K562 (cell line): ENCODE measurements at regions not wholly inside any gene's neighbourhood (a gene's known extent, or its start where the extent isn't known, plus 50 kb on each side); places are given as distances from the start of the nearest gene placed in this dataset.

Experiments
- ATAC-seq: fragments of 200-7000 bp; cut with Tn5 transposase; 3 replicates; pipeline ENCODE4 v1.9.1; 2020; ENCODE audit warnings: moderate library complexity
- BruUV-seq: library from RNA; stranded (reverse); fragments of 400-500 nt; replicated peaks from 2 replicates; lab custom pipeline; 2021; lab: Mats Ljungman, UMichigan
- CTCF ChIA-PET: fragments of 300-600 bp; formaldehyde crosslinking; extraction: SDS; loops from one replicate; lab custom pipeline; 2021; ENCODE audit warnings: low intra/inter-chr PET ratio; lab: Yijun Ruan, JAX
- POLR2A ChIA-PET: fragments of 300-600, 350-650 bp; sonication (Branson Sonifier 250); formaldehyde crosslinking; extraction: SDS; loops from one replicate; lab custom pipeline; 2021; ENCODE audit warnings: antibody characterized with exemption, inconsistent platforms; lab: Yijun Ruan, JAX
- DNase-seq, 4 experiments: peaks; one replicate each; pipeline versions ENCODE4 v3.0.0 to v3.0.0-alpha.2; 2011 to 2018; ENCODE audit warnings: low spot score in 3 of 4, mixed read lengths in 3 of 4; ENCODE audit errors: extremely low read depth in 1 of 4
- FAIRE-seq: peaks from 2 replicates; lab custom pipeline; 2011; peaks lifted over from hg19 to GRCh38; lab: Jason Lieb, UNC
- H2AFZ ChIP-seq: 2 replicates; pipeline ENCODE4 v1.6.0; 2011; ENCODE audit warnings: low read depth, low read length, control low read depth, inconsistent platforms
- H3K27ac ChIP-seq: fragments of 200-600 bp; 3 replicates; pipeline ENCODE4 v1.8.0; 2011; ENCODE audit warnings: low read depth, mild to moderate bottlenecking, control low read depth, inconsistent platforms, low read length, moderate library complexity, mixed read lengths; ENCODE audit errors: extremely low read depth
- H3K27me3 ChIP-seq, 2 experiments: fragments of 300-600 bp in 1 of 2; 2 replicates in 1 of 2; 3 replicates in 1 of 2; pipeline versions ENCODE4 v1.6.0 to v1.8.0; 2011; ENCODE audit warnings: inconsistent platforms in 2 of 2, low read length in 2 of 2, mild to moderate bottlenecking in 1 of 2, mixed read lengths in 1 of 2, moderate library complexity in 1 of 2; ENCODE audit not compliant: control insufficient read depth in 2 of 2, insufficient read depth in 2 of 2
- H3K36me3 ChIP-seq: fragments of 300-600 bp; 3 replicates; pipeline ENCODE4 v1.8.0; 2011; ENCODE audit warnings: mild to moderate bottlenecking, low read length, inconsistent platforms; ENCODE audit not compliant: control insufficient read depth, insufficient read depth
- H3K4me1 ChIP-seq, 2 experiments: fragments of 200-600 bp in 1 of 2; replicated peaks in 1 of 2; 2 replicates in 1 of 2; 3 replicates in 1 of 2; pipeline versions ENCODE4 v1.5.1 to v1.8.0; 2011; ENCODE audit warnings: inconsistent platforms in 2 of 2, low read length in 2 of 2, mild to moderate bottlenecking in 1 of 2, mixed read lengths in 1 of 2, moderate library complexity in 1 of 2; ENCODE audit not compliant: control insufficient read depth in 2 of 2, insufficient read depth in 2 of 2
- H3K4me2 ChIP-seq: 2 replicates; pipeline ENCODE4 v1.6.1; 2011; ENCODE audit warnings: low read length, control low read depth, inconsistent platforms, mixed read lengths; ENCODE audit not compliant: insufficient read depth
- H3K4me3 ChIP-seq: fragments of 200-600 bp; sonication (generic), shearing (Covaris generic); 2 replicates; pipeline ENCODE4 v1.5.1; 2016; ENCODE audit warnings: control low read depth, inconsistent platforms
- H3K79me2 ChIP-seq: fragments of 200-600 bp; 3 replicates; pipeline ENCODE4 v1.8.0; 2011; ENCODE audit warnings: low read length, inconsistent platforms; ENCODE audit not compliant: control insufficient read depth, insufficient read depth
- H3K9ac ChIP-seq, 2 experiments: 2 replicates each; pipeline versions ENCODE4 v1.6.0 to v1.6.1; 2011; ENCODE audit warnings: low read depth in 2 of 2, low read length in 2 of 2, control low read depth in 1 of 2, inconsistent platforms in 1 of 2, mild to moderate bottlenecking in 1 of 2, mixed read lengths in 1 of 2; ENCODE audit not compliant: insufficient read depth in 1 of 2
- H3K9me1 ChIP-seq: one replicate; pipeline ENCODE4 v1.6.0; 2011; ENCODE audit warnings: inconsistent platforms, mild to moderate bottlenecking, low read length, moderate library complexity; ENCODE audit not compliant: control insufficient read depth, insufficient read depth
- H3K9me3 ChIP-seq: replicated peaks from 2 replicates; pipeline ENCODE4 v1.5.1; 2011; ENCODE audit warnings: low read depth, low read length, inconsistent platforms; ENCODE audit not compliant: control insufficient read depth, insufficient read depth
- H4K20me1 ChIP-seq: replicated peaks from 2 replicates; pipeline ENCODE4 v1.6.1; 2011; ENCODE audit warnings: low read length, inconsistent platforms, mixed read lengths; ENCODE audit not compliant: control insufficient read depth, insufficient read depth
- ADNP ChIP-seq: fragments of 200-800 bp; sonication (Bioruptor generic); IDR thresholded peaks from 2 replicates; pipeline ENCODE4 v1.6.1; 2016; ENCODE audit warnings: missing genetic modification characterization, missing compliant biosample characterization
- NCOR1 ChIP-seq: fragments of 450-650 bp; IDR thresholded peaks from 2 replicates; pipeline ENCODE4 v1.6.1; 2016; ENCODE audit warnings: mild to moderate bottlenecking, moderate library complexity
- SRF ChIP-seq, 2 experiments: fragments of 250-450, 450-650 bp in 1 of 2; sonication (Bioruptor Pico) in 1 of 2; sonication (generic) in 1 of 2; formaldehyde crosslinking; IDR thresholded peaks; 2 replicates each; pipeline versions ENCODE4 v1.5.0 to v1.5.1; 2020 to 2022; ENCODE audit warnings: mild to moderate bottlenecking in 1 of 2, missing genetic modification reagents in 1 of 2
- WGBS: fragments of 100-300 bp; shearing (Covaris generic); methylation state at CpG from one replicate; pipeline ENCODE4 v1.1.6; 2016; ENCODE audit warnings: low coverage, mixed read lengths; ENCODE audit not compliant: insufficient coverage; ENCODE audit errors: missing lambda C conversion rate; 5-methylcytosine and 5-hydroxymethylcytosine counted together
- in situ Hi-C: fragments of 300-500 bp; cut with MboI; formaldehyde crosslinking; loops from 4 replicates; pipeline ENCODE4 v1.15.0; 2018; ENCODE audit warnings: inconsistent platforms, mixed read lengths
- intact Hi-C: fragments of 100-400 bp; cut with micrococcal nuclease; formaldehyde crosslinking; loops from 2 replicates; pipeline ENCODE4 v1.14.2; 2022
- TF ChIP-seq, protein P1 (sequence below): fragments of 250-450 bp; sonication (Bioruptor Pico); IDR thresholded peaks from 2 replicates; pipeline ENCODE4 v1.5.0; 2020; ENCODE audit warnings: mild to moderate bottlenecking, borderline replicate concordance
- TF ChIP-seq, protein P2 (sequence below): sonication (generic); formaldehyde crosslinking; IDR thresholded peaks from 2 replicates; pipeline ENCODE4 v1.8.0; 2022; ENCODE audit warnings: mild to moderate bottlenecking, missing genetic modification reagents

DNA sequence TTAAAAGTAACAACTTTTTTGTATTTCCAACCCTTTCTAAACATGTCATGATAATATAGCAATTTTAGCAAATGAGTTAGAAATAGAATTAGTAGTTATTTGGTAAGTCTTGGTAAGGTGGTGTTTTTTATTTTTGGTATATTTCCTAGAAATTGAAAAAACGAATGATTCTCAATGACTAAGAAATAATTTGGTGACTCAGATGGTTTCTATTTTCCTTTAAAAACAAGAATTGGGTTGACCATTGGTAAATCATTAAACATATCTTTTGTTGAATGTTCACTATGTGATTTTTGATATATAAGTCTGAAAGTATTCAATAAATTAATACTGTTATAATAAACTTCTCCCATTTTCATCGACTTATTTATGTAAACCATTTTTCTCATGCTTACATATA lies 206.2 kb upstream of the BANK1 start:
- no peak for FAIRE-seq
- CTCF ChIA-PET = no interaction called here
- TF ChIP-seq, protein P1, sequence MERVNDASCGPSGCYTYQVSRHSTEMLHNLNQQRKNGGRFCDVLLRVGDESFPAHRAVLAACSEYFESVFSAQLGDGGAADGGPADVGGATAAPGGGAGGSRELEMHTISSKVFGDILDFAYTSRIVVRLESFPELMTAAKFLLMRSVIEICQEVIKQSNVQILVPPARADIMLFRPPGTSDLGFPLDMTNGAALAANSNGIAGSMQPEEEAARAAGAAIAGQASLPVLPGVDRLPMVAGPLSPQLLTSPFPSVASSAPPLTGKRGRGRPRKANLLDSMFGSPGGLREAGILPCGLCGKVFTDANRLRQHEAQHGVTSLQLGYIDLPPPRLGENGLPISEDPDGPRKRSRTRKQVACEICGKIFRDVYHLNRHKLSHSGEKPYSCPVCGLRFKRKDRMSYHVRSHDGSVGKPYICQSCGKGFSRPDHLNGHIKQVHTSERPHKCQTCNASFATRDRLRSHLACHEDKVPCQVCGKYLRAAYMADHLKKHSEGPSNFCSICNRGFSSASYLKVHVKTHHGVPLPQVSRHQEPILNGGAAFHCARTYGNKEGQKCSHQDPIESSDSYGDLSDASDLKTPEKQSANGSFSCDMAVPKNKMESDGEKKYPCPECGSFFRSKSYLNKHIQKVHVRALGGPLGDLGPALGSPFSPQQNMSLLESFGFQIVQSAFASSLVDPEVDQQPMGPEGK (CRISPR knock-in tag) = no peak
- no peak for TF ChIP-seq ADNP
- TF ChIP-seq, protein P2, sequence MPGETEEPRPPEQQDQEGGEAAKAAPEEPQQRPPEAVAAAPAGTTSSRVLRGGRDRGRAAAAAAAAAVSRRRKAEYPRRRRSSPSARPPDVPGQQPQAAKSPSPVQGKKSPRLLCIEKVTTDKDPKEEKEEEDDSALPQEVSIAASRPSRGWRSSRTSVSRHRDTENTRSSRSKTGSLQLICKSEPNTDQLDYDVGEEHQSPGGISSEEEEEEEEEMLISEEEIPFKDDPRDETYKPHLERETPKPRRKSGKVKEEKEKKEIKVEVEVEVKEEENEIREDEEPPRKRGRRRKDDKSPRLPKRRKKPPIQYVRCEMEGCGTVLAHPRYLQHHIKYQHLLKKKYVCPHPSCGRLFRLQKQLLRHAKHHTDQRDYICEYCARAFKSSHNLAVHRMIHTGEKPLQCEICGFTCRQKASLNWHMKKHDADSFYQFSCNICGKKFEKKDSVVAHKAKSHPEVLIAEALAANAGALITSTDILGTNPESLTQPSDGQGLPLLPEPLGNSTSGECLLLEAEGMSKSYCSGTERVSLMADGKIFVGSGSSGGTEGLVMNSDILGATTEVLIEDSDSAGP (CRISPR knock-in tag) = no peak
- no peak for TF ChIP-seq NCOR1
- TF ChIP-seq SRF (CRISPR knock-in tag; IDR thresholded peaks at IDR 0.05) = no peak
- TF ChIP-seq, all 486 proteins: peak for 0
- Histone ChIP-seq H3K4me3 (no peak overlapping the region), H4K20me1 (no peaks in the 10 kb centered on the region), H2AFZ (no peak overlapping the region), H3K4me2 (no peak overlapping the region), H3K79me2 (no peaks in the 10 kb centered on the region), H3K27me3 (no peaks in the 10 kb centered on the region), H3K27ac (no peak overlapping the region), H3K36me3 (no peaks in the 10 kb centered on the region), H3K9me1 (no peaks in the 10 kb centered on the region), H3K9ac (no peak overlapping the region), H3K4me1 (no peaks in the 10 kb centered on the region), H3K9me3 (0 out of 2 replicates have a peak, but pooled peaks cover 3% of the 10 kb centered on the region)
- ATAC-seq = no peak
- POLR2A ChIA-PET = no interaction called here
- intact Hi-C loops = no loop called here
- in situ Hi-C loops = no loop called here
- no TSS peak for BruUV-seq
- DNase-seq = no peak
- 0% methylated on average over 2 of the region's 2 CpGs for WGBS
